ENCODE measurements at regions not wholly inside any gene's neighbourhood (a gene's known extent, or its start where the extent isn't known, plus 50 kb on each side); places are given as distances from the start of the nearest gene placed in this dataset.

DNA sequence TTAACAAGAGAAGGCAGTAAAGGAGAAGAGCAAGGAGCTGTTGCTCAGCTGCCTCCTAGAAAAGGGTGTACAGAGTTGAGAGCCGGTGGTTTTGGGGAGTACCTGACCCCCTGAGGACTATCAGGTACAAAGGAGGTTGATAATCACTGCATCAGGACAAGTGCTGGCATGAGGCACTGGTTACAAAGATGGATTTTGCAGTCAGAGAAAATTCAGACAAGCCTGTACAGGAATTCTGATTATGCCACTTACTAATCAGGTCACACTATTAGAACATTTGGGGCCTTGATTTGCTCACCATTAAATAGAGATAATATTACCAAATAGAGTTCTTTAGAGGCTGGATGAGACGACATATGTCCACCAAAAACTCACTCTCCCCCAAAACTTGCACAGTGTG, 450.9 kb upstream of the TMPO start:
- Histone ChIP-seq H2AFZ (ENCODE audit: low read depth, low read length) (no peak overlapping the region), H3K9me3 (ENCODE audit: low read length) (no peaks in the 10 kb centered on the region), H3K27me3 (ENCODE audit: insufficient read depth, low read depth, low read length) (no peaks in the 10 kb centered on the region), H3K4me3 (ENCODE audit: low read length) (no peak overlapping the region), H3K27ac (ENCODE audit: low read length) (no peak overlapping the region), H3K9me2 (ENCODE audit: insufficient read depth, low read length) (no peaks in the 10 kb centered on the region), H3K79me2 (replicated peaks; ENCODE audit: insufficient read depth, low read length) (no peaks in the 10 kb centered on the region), H3K36me3 (ENCODE audit: insufficient read depth, low read length) (no peaks in the 10 kb centered on the region), H3K4me2 (ENCODE audit: low read length) (no peak overlapping the region), H3K9ac (ENCODE audit: low read length) (no peak overlapping the region), H4K20me1 (ENCODE audit: insufficient read depth) (no peaks in the 10 kb centered on the region), H3F3A (ENCODE audit: insufficient read depth, low read length, poor library complexity, severe bottlenecking) (no peaks in the 10 kb centered on the region)
- TF ChIP-seq TAF1 (IDR thresholded peaks at IDR 0.05; ENCODE audit: low read depth) (no peak), EZH2 (IDR thresholded peaks at IDR 0.05; ENCODE audit: borderline replicate concordance, insufficient read depth, low read length, poor library complexity, severe bottlenecking) (no peak), SMC3 (conservative IDR thresholded peaks at IDR 0.05; ENCODE audit: poor library complexity) (no peak), EP300 (conservative IDR thresholded peaks at IDR 0.05; ENCODE audit: poor library complexity, severe bottlenecking) (no peak)

DNA sequence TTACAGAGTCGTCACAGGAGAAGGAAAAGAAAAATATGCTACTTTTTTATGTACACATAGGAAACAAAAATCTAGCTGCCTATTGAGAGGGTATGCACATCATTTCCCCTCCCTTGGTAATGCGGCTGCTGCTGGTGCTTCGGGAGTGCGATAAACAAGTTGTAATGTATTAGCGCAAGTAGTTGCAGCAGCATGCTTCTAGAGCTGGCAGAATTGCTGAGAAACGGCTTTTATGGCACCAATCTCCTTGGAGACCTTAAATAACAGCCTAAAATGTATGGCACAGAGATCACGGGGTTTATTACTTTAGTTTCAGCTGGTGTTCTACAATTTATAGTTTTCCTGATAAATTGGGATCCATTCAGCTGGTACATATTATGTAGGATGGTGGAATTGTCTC, 447.6 kb upstream of the TMPO start:
- no peak overlapping the region for H3K4me3 ChIP-seq (ENCODE audit: low read length)
- TF ChIP-seq REST (IDR thresholded peaks at IDR 0.05; ENCODE audit: borderline replicate concordance) = no peak
- no peak for TF ChIP-seq POLR2AphosphoS5 (IDR thresholded peaks at IDR 0.05)
- TF ChIP-seq TAF1 (IDR thresholded peaks at IDR 0.05; ENCODE audit: low read depth) = no peak
- TF ChIP-seq EZH2 (IDR thresholded peaks at IDR 0.05; ENCODE audit: borderline replicate concordance, insufficient read depth, low read length, poor library complexity, severe bottlenecking) = no peak
- no peak for TF ChIP-seq CTCF (IDR thresholded peaks at IDR 0.05; ENCODE audit: poor library complexity, severe bottlenecking)
- TF ChIP-seq SMC3 (conservative IDR thresholded peaks at IDR 0.05; ENCODE audit: poor library complexity) = no peak
- TF ChIP-seq MXI1 (conservative IDR thresholded peaks at IDR 0.05; ENCODE audit: poor library complexity, severe bottlenecking) = no peak
- no peak for TF ChIP-seq EP300 (conservative IDR thresholded peaks at IDR 0.05; ENCODE audit: poor library complexity, severe bottlenecking)
- TF ChIP-seq RAD21 (conservative IDR thresholded peaks at IDR 0.05) = no peak
- no peaks in the 10 kb centered on the region for H3K79me2 ChIP-seq (replicated peaks; ENCODE audit: insufficient read depth, low read length)
- no peaks in the 10 kb centered on the region for H4K20me1 ChIP-seq (ENCODE audit: insufficient read depth)
- H3K36me3 ChIP-seq (ENCODE audit: insufficient read depth, low read length) = no peaks in the 10 kb centered on the region
- H3K27ac ChIP-seq (ENCODE audit: low read length) = no peak overlapping the region
- no peaks in the 10 kb centered on the region for H3K27me3 ChIP-seq (ENCODE audit: insufficient read depth, low read depth, low read length)
- no peaks in the 10 kb centered on the region for H3K9me3 ChIP-seq (ENCODE audit: low read length)
- H3K9ac ChIP-seq (ENCODE audit: low read length) = no peak overlapping the region
- H2AFZ ChIP-seq (ENCODE audit: low read depth, low read length) = no peak overlapping the region
- H3K4me2 ChIP-seq (ENCODE audit: low read length) = no peak overlapping the region
- no peaks in the 10 kb centered on the region for H3K9me2 ChIP-seq (ENCODE audit: insufficient read depth, low read length)
- H3F3A ChIP-seq (ENCODE audit: insufficient read depth, low read length, poor library complexity, severe bottlenecking) = no peaks in the 10 kb centered on the region

Measured in neural cell (in vitro differentiated cells).